Stimulated activated CD4-positive, alpha-beta T cell treated with anti-CD3 and anti-CD28 coated beads, Interleukin-2, amount 100 ng/mL, for 24 hours (primary cell): ENCODE measurements at regions not wholly inside any gene's neighbourhood (a gene's known extent, or its start where the extent isn't known, plus 50 kb on each side); places are given as distances from the start of the nearest gene placed in this dataset.
"Not testable (repeated sequence)": the region's sequence is repeated elsewhere in the genome, so short reads cannot be mapped to it uniquely, and the experiment has no call there.

Experiments
- DNase-seq, 2 donors: peaks; one replicate each; pipeline ENCODE4 v3.0.0-alpha.2; 2020

GRCh38 chr15:95202569-95203349 lies 971.4 kb downstream of the MCTP2 start:
- no peak for DNase-seq

- no peak for DNase-seq
These were observed 973.7 kb downstream of the MCTP2 start for GRCh38 chr15:95205077-95205476.

GRCh38 chr15:95205830-95206229 lies 974.5 kb downstream of the MCTP2 start:
- DNase-seq, result not testable (repeated sequence)

- no peak for DNase-seq
These were observed 976.7 kb downstream of the MCTP2 start for GRCh38 chr15:95208071-95208470.

GRCh38 chr15:95208988-95209387 lies 977.6 kb downstream of the MCTP2 start:
- DNase-seq, result no peak

- DNase-seq, result no peak
These were observed 979.1 kb downstream of the MCTP2 start for GRCh38 chr15:95210436-95210981.

GRCh38 chr15:95215017-95215416 lies 983.7 kb downstream of the MCTP2 start:
- no peak for DNase-seq

- DNase-seq, result no peak
These were observed 995.5 kb downstream of the MCTP2 start for GRCh38 chr15:95226835-95227234.

- no peak for DNase-seq
These were observed 995.9 kb downstream of the MCTP2 start for GRCh38 chr15:95227235-95227634.

- no peak for DNase-seq
These were observed 997.6 kb downstream of the MCTP2 start for GRCh38 chr15:95228856-95229555.

- no peak for DNase-seq
These were observed 1003.7 kb downstream of the MCTP2 start for GRCh38 chr15:95235033-95235432.

GRCh38 chr15:95247071-95247984 lies 1016.0 kb downstream of the MCTP2 start:
- no peak for DNase-seq

- DNase-seq, result no peak
These were observed 1018.2 kb downstream of the MCTP2 start for GRCh38 chr15:95249524-95249923.

GRCh38 chr15:95252404-95252803 lies 1021.0 kb downstream of the MCTP2 start:
- no peak for DNase-seq

GRCh38 chr15:95254263-95254662 lies 1022.9 kb downstream of the MCTP2 start:
- DNase-seq, result no peak

GRCh38 chr15:95259513-95259912 lies 1028.2 kb downstream of the MCTP2 start:
- peak; percentile 43 to 52 for DNase-seq

- no peak for DNase-seq
These were observed 1028.6 kb downstream of the MCTP2 start for GRCh38 chr15:95259965-95260364.

- no peak for DNase-seq
These were observed 1029.5 kb downstream of the MCTP2 start for GRCh38 chr15:95260856-95261255.

GRCh38 chr15:95261546-95261945 lies 1030.2 kb downstream of the MCTP2 start:
- no peak for DNase-seq

- no peak for DNase-seq
These were observed 1030.6 kb downstream of the MCTP2 start for GRCh38 chr15:95261968-95262367.

GRCh38 chr15:95262866-95263564 lies 1031.7 kb downstream of the MCTP2 start:
- DNase-seq, result no peak

GRCh38 chr15:95263751-95264150 lies 1032.4 kb downstream of the MCTP2 start:
- no peak for DNase-seq
